GM10248 (cell line): ENCODE measurements at regions not wholly inside any gene's neighbourhood (a gene's known extent, or its start where the extent isn't known, plus 50 kb on each side); places are given as distances from the start of the nearest gene placed in this dataset.

Experiments used
- CTCF ChIA-PET: fragments of 300-600 bp; sonication (Branson Sonifier 250); formaldehyde crosslinking; extraction: SDS; loops from one replicate; lab custom pipeline; 2021; ENCODE audit warnings: antibody characterized with exemption; lab: Yijun Ruan, JAX
- POLR2A ChIA-PET: fragments of 350-650 bp; sonication (Branson Sonifier 250); formaldehyde crosslinking; extraction: SDS; loops from one replicate; lab custom pipeline; 2020; ENCODE audit warnings: antibody characterized with exemption; lab: Yijun Ruan, JAX
- DNase-seq: peaks from one replicate; pipeline ENCODE4 v3.0.0; 2012; ENCODE audit errors: extremely low spot score
- CTCF ChIP-seq: IDR thresholded peaks from 2 replicates; pipeline ENCODE4 v1.5.1; 2012; ENCODE audit warnings: mild to moderate bottlenecking, low read depth; ENCODE audit errors: extremely low read depth, missing control alignments, control extremely low read depth

GRCh38 chr18:43563780-43564179 lies 286.5 kb upstream of the SYT4 start:
- POLR2A ChIA-PET = no interaction called here
- CTCF ChIA-PET = interaction anchor here (1.2 to 2.1 kb wide), 4 partner anchors 8 to 967 kb away, joined by 3 to 9 read pairs (median 6); no protein-coding TSS in a partner anchor
- no peak for DNase-seq
- peak; percentile 33 for TF ChIP-seq CTCF

GRCh38 chr18:43570593-43570992 lies 293.3 kb upstream of the SYT4 start:
- TF ChIP-seq CTCF = no peak
- POLR2A ChIA-PET = no interaction called here

GRCh38 chr18:43571078-43571689 lies 293.9 kb upstream of the SYT4 start:
- ChIA-PET CTCF (interaction anchor here (0.7 to 10.4 kb wide), 15 partner anchors 8 to 1813 kb away, joined by 3 to 122 read pairs (median 5); no protein-coding TSS in a partner anchor), POLR2A (no interaction called here)
- DNase-seq = no peak
- peak; percentile 69 for TF ChIP-seq CTCF

More at GRCh38 chr18:43570593-43570992, 293.3 kb upstream of the SYT4 start:
- DNase-seq = no peak
- CTCF ChIA-PET = interaction anchor here (0.7 to 10.4 kb wide), 15 partner anchors 8 to 1814 kb away, joined by 3 to 122 read pairs (median 5); no protein-coding TSS in a partner anchor

GRCh38 chr18:43572163-43572562 lies 294.9 kb upstream of the SYT4 start:
- TF ChIP-seq CTCF = no peak
- ChIA-PET CTCF (interaction anchor here (1.3 to 10.4 kb wide), 7 partner anchors 9 to 50 kb away, joined by 4 to 122 read pairs (median 13); no protein-coding TSS in a partner anchor), POLR2A (no interaction called here)
- no peak for DNase-seq

- TF ChIP-seq CTCF = no peak
- ChIA-PET POLR2A (no interaction called here), CTCF (interaction anchor here (10.4 kb wide), 1 partner anchor 12 kb away, joined by 122 read pairs; no protein-coding TSS in a partner anchor)
- no peak for DNase-seq
Measured at GRCh38 chr18:43574974-43575373, 297.7 kb upstream of the SYT4 start.

- CTCF ChIA-PET = interaction anchor here (0.6 kb wide), 1 partner anchor 9 kb away, joined by 3 read pairs; no protein-coding TSS in a partner anchor
- DNase-seq = no peak
- POLR2A ChIA-PET = no interaction called here
- no peak for TF ChIP-seq CTCF
Measured at GRCh38 chr18:43578211-43578610, 300.9 kb upstream of the SYT4 start.
